HepG2 (cell line): ENCODE measurements at regions not wholly inside any gene's neighbourhood (a gene's known extent, or its start where the extent isn't known, plus 50 kb on each side); places are given as distances from the start of the nearest gene placed in this dataset.

Source experiments
- ATAC-seq: fragments of 200-7000 bp; cut with Tn5 transposase; 3 replicates; pipeline ENCODE4 v1.9.1; 2020; ENCODE audit warnings: mild to moderate bottlenecking, moderate library complexity
- BruUV-seq: library from RNA; stranded (reverse); fragments of 400-500 nt; replicated peaks from 2 replicates; lab custom pipeline; 2021; lab: Mats Ljungman, UMichigan
- CTCF ChIA-PET: fragments of 300-600 bp; formaldehyde crosslinking; extraction: SDS; loops from one replicate; lab custom pipeline; 2021; ENCODE audit warnings: low total read pairs, inconsistent platforms, low intra/inter-chr PET ratio; lab: Yijun Ruan, JAX
- POLR2A ChIA-PET: fragments of 350-600 bp; sonication (Branson Sonifier 250); formaldehyde crosslinking; loops from one replicate; lab custom pipeline; 2020; ENCODE audit warnings: antibody characterized with exemption, inconsistent platforms; lab: Yijun Ruan, JAX
- DNase-seq: peaks from one replicate; pipeline ENCODE4 v3.0.0-alpha.2; 2015; ENCODE audit warnings: low spot score
- FAIRE-seq: peaks from 3 replicates; lab custom pipeline; 2011; peaks lifted over from hg19 to GRCh38; lab: Jason Lieb, UNC
- H2AFZ ChIP-seq: one replicate; pipeline ENCODE4 v1.6.1; 2011; ENCODE audit warnings: low read length, inconsistent platforms
- H3K27ac ChIP-seq: fragments of 300-600 bp; 3 replicates; pipeline ENCODE4 v1.8.0; 2011; ENCODE audit warnings: mixed run types, mild to moderate bottlenecking, mixed read lengths, low read length, inconsistent platforms; ENCODE audit not compliant: insufficient read depth; ENCODE audit errors: extremely low read length
- H3K27me3 ChIP-seq, 2 experiments: fragments of 200-600 bp in 1 of 2; 2 replicates in 1 of 2; 3 replicates in 1 of 2; pipeline versions ENCODE4 v1.6.0 to v1.8.0; 2011; ENCODE audit warnings: low read length in 2 of 2, mild to moderate bottlenecking in 2 of 2, moderate library complexity in 2 of 2, inconsistent platforms in 1 of 2; ENCODE audit not compliant: insufficient read depth in 2 of 2, control insufficient read depth in 1 of 2
- H3K36me3 ChIP-seq, 2 experiments: fragments of 200-600 bp in 1 of 2; replicated peaks in 1 of 2; 2 replicates in 1 of 2; 3 replicates in 1 of 2; pipeline versions ENCODE4 v1.5.1 to v1.8.0; 2011; ENCODE audit warnings: low read length in 2 of 2, inconsistent platforms in 1 of 2; ENCODE audit not compliant: insufficient read depth in 2 of 2, control insufficient read depth in 1 of 2
- H3K4me1 ChIP-seq: 2 replicates; pipeline ENCODE4 v1.5.1; 2012; ENCODE audit warnings: low read length, inconsistent platforms; ENCODE audit not compliant: insufficient read depth
- H3K4me2 ChIP-seq: 2 replicates; pipeline ENCODE4 v1.6.0; 2011; ENCODE audit warnings: low read depth, low read length, inconsistent platforms
- H3K4me3 ChIP-seq, 3 experiments: fragments of 200-600 bp in 1 of 3; sonication (generic), shearing (Covaris generic) in 1 of 3; replicated peaks in 1 of 3; 2 replicates each; pipeline ENCODE4 v1.5.1; 2011 to 2016; ENCODE audit warnings: low read length in 3 of 3, inconsistent platforms in 2 of 3, low read depth in 2 of 3, mild to moderate bottlenecking in 2 of 3, control low read depth in 1 of 3, mixed read lengths in 1 of 3; ENCODE audit not compliant: insufficient read depth in 1 of 3
- H3K79me2 ChIP-seq: one replicate; pipeline ENCODE4 v1.6.1; 2011; ENCODE audit warnings: low read length, inconsistent platforms; ENCODE audit not compliant: insufficient read depth
- H3K9ac ChIP-seq: 2 replicates; pipeline ENCODE4 v1.6.0; 2011; ENCODE audit warnings: mild to moderate bottlenecking, low read depth, low read length, inconsistent platforms; ENCODE audit not compliant: insufficient read depth
- H3K9me3 ChIP-seq: 2 replicates; pipeline ENCODE4 v1.5.1; 2012; ENCODE audit warnings: mild to moderate bottlenecking, low read length
- H4K20me1 ChIP-seq: 2 replicates; pipeline ENCODE4 v1.6.0; 2011; ENCODE audit warnings: inconsistent platforms, mild to moderate bottlenecking, low read length, moderate library complexity; ENCODE audit not compliant: insufficient read depth
- KAT7 ChIP-seq: IDR thresholded peaks from 2 replicates; pipeline ENCODE4 v1.6.1; 2018; ENCODE audit warnings: borderline replicate concordance, missing compliant biosample characterization
- KDM3A ChIP-seq: IDR thresholded peaks from 2 replicates; pipeline ENCODE4 v1.6.1; 2018; ENCODE audit warnings: low read depth, missing compliant biosample characterization
- ZNF296 ChIP-seq: sonication (generic); formaldehyde crosslinking; conservative IDR thresholded peaks from 2 replicates; pipeline ENCODE4 v1.5.0; 2020; ENCODE audit warnings: mild to moderate bottlenecking, missing genetic modification reagents
- ZNF329 ChIP-seq: sonication (generic); formaldehyde crosslinking; IDR thresholded peaks from 2 replicates; pipeline ENCODE4 v1.9.0; 2021; ENCODE audit warnings: low read depth, mild to moderate bottlenecking, missing genetic modification reagents
- ZNF550 ChIP-seq: sonication (generic); formaldehyde crosslinking; IDR thresholded peaks from 2 replicates; pipeline ENCODE4 v1.4.0; 2020; ENCODE audit warnings: mild to moderate bottlenecking, missing genetic modification reagents, borderline replicate concordance
- ZNF609 ChIP-seq: sonication (generic); formaldehyde crosslinking; IDR thresholded peaks from 2 replicates; pipeline ENCODE4 v1.4.0; 2020; ENCODE audit warnings: mild to moderate bottlenecking, missing genetic modification reagents, borderline replicate concordance
- in situ Hi-C: cut with HindIII; loops from 2 replicates; pipeline ENCODE4 v1.10.0; 2017; ENCODE audit warnings: low pct_unique_long_range_greater_than_20kb; ENCODE audit not compliant: extremely low pct_ligation_motif_present
- intact Hi-C: fragments of 100-400 bp; cut with micrococcal nuclease; formaldehyde crosslinking; loops from one replicate; pipeline ENCODE4 v1.10.0; 2022; ENCODE audit not compliant: unreplicated experiment

GRCh38 chr13:34358811-34359513, 541.0 kb downstream of the RFC3 start (continued):
- TF ChIP-seq ZNF609 (CRISPR knock-in tag): no peak

GRCh38 chr13:34360702-34361101, 542.8 kb downstream of the RFC3 start:
- CTCF ChIA-PET: no interaction called here
- in situ Hi-C loops: no loop called here
- no peak overlapping the region for H3K27ac ChIP-seq

More at GRCh38 chr13:34360702-34361101, 542.8 kb downstream of the RFC3 start:
- H3K79me2 ChIP-seq: no peaks in the 10 kb centered on the region
- no peak overlapping the region for H3K9ac ChIP-seq
- no peak overlapping the region for H3K4me2 ChIP-seq
- no peaks in the 10 kb centered on the region for H3K4me1 ChIP-seq
- H3K4me3 ChIP-seq: no peak overlapping the region
- no peak overlapping the region for H2AFZ ChIP-seq
- H3K27me3 ChIP-seq: peaks cover 3 to 10% of the 10 kb centered on the region in 2 experiments; a peak in 2 of 5 replicates
- no peaks in the 10 kb centered on the region for H3K9me3 ChIP-seq
- TF ChIP-seq KDM3A (CRISPR knock-in tag): no peak
- no peak for TF ChIP-seq ZNF296 (CRISPR knock-in tag)
- no peak for TF ChIP-seq ZNF550
- no peak for TF ChIP-seq ZNF329 (CRISPR knock-in tag)
- TF ChIP-seq KAT7 (CRISPR knock-in tag): no peak
- no peak for DNase-seq
- no peak for ATAC-seq
- H4K20me1 ChIP-seq: no peaks in the 10 kb centered on the region
- intact Hi-C loops: no loop called here
- POLR2A ChIA-PET: no interaction called here
- BruUV-seq: no TSS peak
- no peaks in the 10 kb centered on the region for H3K36me3 ChIP-seq
- no peak for FAIRE-seq
